WTC11 (cell line): ENCODE measurements at regions not wholly inside any gene's neighbourhood (a gene's known extent, or its start where the extent isn't known, plus 50 kb on each side); places are given as distances from the start of the nearest gene placed in this dataset.

ENCODE experiments used
- TP53 ChIP-seq: sonication (generic); formaldehyde crosslinking; IDR thresholded peaks from 2 replicates; pipeline ENCODE4 v1.8.1; 2023; ENCODE audit warnings: mild to moderate bottlenecking, missing genetic modification reagents
- TF ChIP-seq, protein P1 (sequence below): sonication (generic); formaldehyde crosslinking; IDR thresholded peaks from 2 replicates; pipeline ENCODE4 v1.8.0; 2022; ENCODE audit warnings: mild to moderate bottlenecking, missing genetic modification reagents
- TF ChIP-seq, protein P2 (sequence below): sonication (generic); formaldehyde crosslinking; IDR thresholded peaks from 2 replicates; pipeline ENCODE4 v1.8.0; 2022; ENCODE audit warnings: mild to moderate bottlenecking, missing genetic modification reagents

DNA sequence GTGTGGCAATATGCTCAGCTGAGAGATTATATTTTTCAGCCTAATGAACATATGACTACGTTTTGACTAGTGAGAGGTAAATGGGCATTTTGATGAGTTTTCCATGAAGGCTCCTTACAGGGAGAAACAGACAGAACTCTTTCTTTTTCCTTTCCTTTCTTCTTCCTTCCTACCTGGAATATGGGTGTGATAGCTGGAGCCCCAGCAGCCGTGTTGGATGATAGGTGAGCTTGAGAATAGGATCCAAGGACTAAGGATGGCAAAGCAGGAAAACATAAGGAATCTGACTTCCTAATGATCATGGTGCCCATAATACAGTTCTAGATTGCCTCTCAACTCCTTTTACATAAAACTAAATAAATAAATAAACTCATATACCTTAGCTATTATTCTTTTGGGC is 124.0 kb downstream of the MAIP1 start:
- TF ChIP-seq TP53 (CRISPR knock-in tag) = no peak
- TF ChIP-seq, protein P1, sequence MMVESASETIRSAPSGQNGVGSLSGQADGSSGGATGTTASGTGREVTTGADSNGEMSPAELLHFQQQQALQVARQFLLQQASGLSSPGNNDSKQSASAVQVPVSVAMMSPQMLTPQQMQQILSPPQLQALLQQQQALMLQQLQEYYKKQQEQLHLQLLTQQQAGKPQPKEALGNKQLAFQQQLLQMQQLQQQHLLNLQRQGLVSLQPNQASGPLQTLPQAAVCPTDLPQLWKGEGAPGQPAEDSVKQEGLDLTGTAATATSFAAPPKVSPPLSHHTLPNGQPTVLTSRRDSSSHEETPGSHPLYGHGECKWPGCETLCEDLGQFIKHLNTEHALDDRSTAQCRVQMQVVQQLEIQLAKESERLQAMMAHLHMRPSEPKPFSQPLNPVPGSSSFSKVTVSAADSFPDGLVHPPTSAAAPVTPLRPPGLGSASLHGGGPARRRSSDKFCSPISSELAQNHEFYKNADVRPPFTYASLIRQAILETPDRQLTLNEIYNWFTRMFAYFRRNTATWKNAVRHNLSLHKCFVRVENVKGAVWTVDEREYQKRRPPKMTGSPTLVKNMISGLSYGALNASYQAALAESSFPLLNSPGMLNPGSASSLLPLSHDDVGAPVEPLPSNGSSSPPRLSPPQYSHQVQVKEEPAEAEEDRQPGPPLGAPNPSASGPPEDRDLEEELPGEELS (CRISPR knock-in tag) = no peak
- TF ChIP-seq, protein P2, sequence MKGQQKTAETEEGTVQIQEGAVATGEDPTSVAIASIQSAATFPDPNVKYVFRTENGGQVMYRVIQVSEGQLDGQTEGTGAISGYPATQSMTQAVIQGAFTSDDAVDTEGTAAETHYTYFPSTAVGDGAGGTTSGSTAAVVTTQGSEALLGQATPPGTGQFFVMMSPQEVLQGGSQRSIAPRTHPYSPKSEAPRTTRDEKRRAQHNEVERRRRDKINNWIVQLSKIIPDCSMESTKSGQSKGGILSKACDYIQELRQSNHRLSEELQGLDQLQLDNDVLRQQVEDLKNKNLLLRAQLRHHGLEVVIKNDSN (CRISPR knock-in tag) = no peak
